ENCODE measurements at regions not wholly inside any gene's neighbourhood (a gene's known extent, or its start where the extent isn't known, plus 50 kb on each side); places are given as distances from the start of the nearest gene placed in this dataset.

DNA sequence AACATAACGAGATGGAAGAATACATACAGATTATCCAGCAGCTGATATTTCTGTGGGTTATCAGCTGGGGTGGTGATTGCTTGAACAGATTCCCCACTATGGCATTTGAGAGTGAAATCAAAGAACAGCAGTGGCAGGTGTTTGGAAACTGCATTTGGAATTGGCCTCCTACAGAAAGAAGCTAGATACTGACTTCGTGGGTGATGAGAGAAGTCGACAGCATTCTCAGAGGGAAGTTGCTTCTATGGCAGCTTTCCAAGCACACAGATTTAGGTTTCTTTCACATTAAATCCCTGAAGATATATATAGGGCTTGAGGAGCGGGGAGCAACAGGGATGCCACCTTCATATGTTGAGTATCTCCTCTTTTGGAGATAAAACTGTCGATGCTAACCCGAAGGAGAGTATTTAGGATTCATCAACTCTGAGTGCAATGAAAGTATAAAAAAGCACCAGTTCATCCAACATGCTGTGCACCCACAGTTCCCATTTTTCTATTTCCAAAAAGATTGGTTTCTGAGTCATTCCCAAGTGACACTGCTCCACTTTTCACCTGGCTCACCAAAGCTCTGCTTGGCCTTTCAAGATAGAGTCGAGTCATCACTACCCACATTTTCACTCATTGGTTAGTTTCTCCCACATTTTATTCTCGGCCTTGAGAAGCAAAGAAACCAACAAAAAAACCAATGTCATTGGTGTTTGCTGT is 579.8 kb upstream of the SUCLG2 start:
- no peaks in the 10 kb centered on the region for H3K4me1 ChIP-seq
- intact Hi-C loops (cut with DNase I), result no loop called here
- DNase-seq (ENCODE audit: extremely low spot score), result no peak
- no peak overlapping the region for H3K4me3 ChIP-seq
- H3K9me3 ChIP-seq, result no peaks in the 10 kb centered on the region
- WGBS, result 79% methylated on average over 8 of the region's 8 CpGs
- no peaks in the 10 kb centered on the region for H3K27me3 ChIP-seq
- TF ChIP-seq EP300 (IDR thresholded peaks at IDR 0.05), result no peak
- TF ChIP-seq, protein P1, sequence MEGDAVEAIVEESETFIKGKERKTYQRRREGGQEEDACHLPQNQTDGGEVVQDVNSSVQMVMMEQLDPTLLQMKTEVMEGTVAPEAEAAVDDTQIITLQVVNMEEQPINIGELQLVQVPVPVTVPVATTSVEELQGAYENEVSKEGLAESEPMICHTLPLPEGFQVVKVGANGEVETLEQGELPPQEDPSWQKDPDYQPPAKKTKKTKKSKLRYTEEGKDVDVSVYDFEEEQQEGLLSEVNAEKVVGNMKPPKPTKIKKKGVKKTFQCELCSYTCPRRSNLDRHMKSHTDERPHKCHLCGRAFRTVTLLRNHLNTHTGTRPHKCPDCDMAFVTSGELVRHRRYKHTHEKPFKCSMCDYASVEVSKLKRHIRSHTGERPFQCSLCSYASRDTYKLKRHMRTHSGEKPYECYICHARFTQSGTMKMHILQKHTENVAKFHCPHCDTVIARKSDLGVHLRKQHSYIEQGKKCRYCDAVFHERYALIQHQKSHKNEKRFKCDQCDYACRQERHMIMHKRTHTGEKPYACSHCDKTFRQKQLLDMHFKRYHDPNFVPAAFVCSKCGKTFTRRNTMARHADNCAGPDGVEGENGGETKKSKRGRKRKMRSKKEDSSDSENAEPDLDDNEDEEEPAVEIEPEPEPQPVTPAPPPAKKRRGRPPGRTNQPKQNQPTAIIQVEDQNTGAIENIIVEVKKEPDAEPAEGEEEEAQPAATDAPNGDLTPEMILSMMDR (IDR thresholded peaks at IDR 0.05), result no peak
- no peak for TF ChIP-seq POLR2AphosphoS5 (IDR thresholded peaks at IDR 0.05)
- no peak for TF ChIP-seq POLR2A (IDR thresholded peaks at IDR 0.05; ENCODE audit: low read depth)
- H3K27ac ChIP-seq (replicated peaks in 1 of 4), result no peak overlapping the region
- no peaks in the 10 kb centered on the region for H3K36me3 ChIP-seq

- H3K4me3 ChIP-seq, result no peak overlapping the region
- intact Hi-C loops (cut with DNase I), result no loop called here
- peaks cover 0 to 14% (median 8%) of the 10 kb centered on the region in 4 donors for H3K4me1 ChIP-seq
- H3K27ac ChIP-seq (replicated peaks in 1 of 4), result no peak overlapping the region
- no peak for DNase-seq (ENCODE audit: extremely low spot score)
- WGBS, result 73% methylated on average over 1 of the region's 1 CpG
- no peaks in the 10 kb centered on the region for H3K27me3 ChIP-seq
- no peaks in the 10 kb centered on the region for H3K36me3 ChIP-seq
- TF ChIP-seq POLR2AphosphoS5 (IDR thresholded peaks at IDR 0.05) (no peak), POLR2A (IDR thresholded peaks at IDR 0.05; ENCODE audit: low read depth) (no peak), EP300 (IDR thresholded peaks at IDR 0.05) (no peak)
- TF ChIP-seq, protein P1 (IDR thresholded peaks at IDR 0.05), result no peak
- H3K9me3 ChIP-seq, result no peaks in the 10 kb centered on the region
Measured at GRCh38 chr3:68228856-68229255, 574.4 kb upstream of the SUCLG2 start.

- Histone ChIP-seq H3K27me3 (no peaks in the 10 kb centered on the region), H3K36me3 (no peaks in the 10 kb centered on the region), H3K9me3 (no peaks in the 10 kb centered on the region), H3K27ac (replicated peaks in 1 of 4) (no peak overlapping the region), H3K4me1 (no peaks in the 10 kb centered on the region), H3K4me3 (no peak overlapping the region)
- intact Hi-C loops (cut with DNase I), result no loop called here
- no peak for TF ChIP-seq EP300 (IDR thresholded peaks at IDR 0.05)
- TF ChIP-seq, protein P1 (IDR thresholded peaks at IDR 0.05), result no peak
- TF ChIP-seq POLR2A (IDR thresholded peaks at IDR 0.05; ENCODE audit: low read depth), result no peak
- no peak for TF ChIP-seq POLR2AphosphoS5 (IDR thresholded peaks at IDR 0.05)
- DNase-seq (ENCODE audit: extremely low spot score), result no peak
- WGBS, result 84% methylated on average over 2 of the region's 2 CpGs
Measured at GRCh38 chr3:68220832-68221231, 566.4 kb upstream of the SUCLG2 start.

GRCh38 chr3:68211637-68212036 is 557.2 kb upstream of the SUCLG2 start:
- no peak overlapping the region for H3K27ac ChIP-seq (replicated peaks in 1 of 4)
- H3K9me3 ChIP-seq, result no peaks in the 10 kb centered on the region
- no peaks in the 10 kb centered on the region for H3K36me3 ChIP-seq
- no peak overlapping the region for H3K4me3 ChIP-seq
- no peak for DNase-seq (ENCODE audit: extremely low spot score)
- TF ChIP-seq, protein P1 (IDR thresholded peaks at IDR 0.05), result no peak
- TF ChIP-seq EP300 (IDR thresholded peaks at IDR 0.05) (no peak), POLR2A (IDR thresholded peaks at IDR 0.05; ENCODE audit: low read depth) (no peak), POLR2AphosphoS5 (IDR thresholded peaks at IDR 0.05) (no peak)
- H3K27me3 ChIP-seq, result no peaks in the 10 kb centered on the region
- 50% methylated on average over 1 of the region's 1 CpG for WGBS
- intact Hi-C loops (cut with DNase I), result no loop called here
- H3K4me1 ChIP-seq, result no peaks in the 10 kb centered on the region

DNA sequence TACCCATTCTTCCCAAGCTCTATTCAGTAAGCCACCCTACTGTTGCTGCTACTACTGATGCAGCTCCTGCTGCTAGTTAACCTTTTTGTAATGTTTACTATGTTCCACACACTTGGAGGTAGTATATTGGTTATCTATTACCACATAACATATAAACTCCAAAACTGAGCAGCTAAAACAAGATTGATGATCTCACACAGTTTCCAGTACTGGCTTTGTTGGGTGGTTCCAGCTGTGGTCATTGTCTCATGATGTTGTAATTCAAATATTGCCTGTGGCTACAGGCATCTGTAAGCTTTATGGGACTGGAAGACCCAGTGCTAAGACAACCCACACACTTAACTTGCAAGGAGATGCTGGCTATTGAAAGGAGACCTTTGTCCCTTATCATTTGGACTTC is 556.2 kb upstream of the SUCLG2 start:
- Histone ChIP-seq H3K36me3 (no peaks in the 10 kb centered on the region), H3K27ac (replicated peaks in 1 of 4) (no peak overlapping the region), H3K9me3 (no peaks in the 10 kb centered on the region), H3K4me1 (no peaks in the 10 kb centered on the region), H3K4me3 (no peak overlapping the region), H3K27me3 (no peaks in the 10 kb centered on the region)
- no peak for DNase-seq (ENCODE audit: extremely low spot score)
- TF ChIP-seq POLR2AphosphoS5 (IDR thresholded peaks at IDR 0.05) (no peak), POLR2A (IDR thresholded peaks at IDR 0.05; ENCODE audit: low read depth) (no peak), EP300 (IDR thresholded peaks at IDR 0.05) (no peak)
- TF ChIP-seq, protein P1 (IDR thresholded peaks at IDR 0.05), result no peak
- intact Hi-C loops (cut with DNase I), result no loop called here
